ENCODE measurements at regions not wholly inside any gene's neighbourhood (a gene's known extent, or its start where the extent isn't known, plus 50 kb on each side); places are given as distances from the start of the nearest gene placed in this dataset.

DNA sequence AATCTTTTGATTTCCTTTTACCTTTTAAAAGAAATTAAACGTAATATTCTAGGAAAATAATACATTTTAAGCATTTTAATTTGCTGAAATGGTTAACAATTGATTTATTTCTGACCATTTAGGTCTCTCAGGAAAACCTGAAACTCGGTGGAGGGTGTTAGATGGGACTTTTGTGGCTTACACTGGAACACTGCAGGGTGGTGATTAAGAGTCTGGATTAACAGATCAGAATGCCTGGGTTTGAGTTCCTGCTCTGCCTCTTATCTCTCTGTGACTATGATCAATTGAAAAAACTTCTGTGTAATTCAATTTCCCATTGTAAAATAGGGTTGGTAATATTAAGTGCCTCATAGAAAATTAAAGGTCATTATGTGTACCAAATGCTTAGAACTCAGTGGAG lies 168.7 kb downstream of the UBE2E3 start:
- TF ChIP-seq, protein P1, sequence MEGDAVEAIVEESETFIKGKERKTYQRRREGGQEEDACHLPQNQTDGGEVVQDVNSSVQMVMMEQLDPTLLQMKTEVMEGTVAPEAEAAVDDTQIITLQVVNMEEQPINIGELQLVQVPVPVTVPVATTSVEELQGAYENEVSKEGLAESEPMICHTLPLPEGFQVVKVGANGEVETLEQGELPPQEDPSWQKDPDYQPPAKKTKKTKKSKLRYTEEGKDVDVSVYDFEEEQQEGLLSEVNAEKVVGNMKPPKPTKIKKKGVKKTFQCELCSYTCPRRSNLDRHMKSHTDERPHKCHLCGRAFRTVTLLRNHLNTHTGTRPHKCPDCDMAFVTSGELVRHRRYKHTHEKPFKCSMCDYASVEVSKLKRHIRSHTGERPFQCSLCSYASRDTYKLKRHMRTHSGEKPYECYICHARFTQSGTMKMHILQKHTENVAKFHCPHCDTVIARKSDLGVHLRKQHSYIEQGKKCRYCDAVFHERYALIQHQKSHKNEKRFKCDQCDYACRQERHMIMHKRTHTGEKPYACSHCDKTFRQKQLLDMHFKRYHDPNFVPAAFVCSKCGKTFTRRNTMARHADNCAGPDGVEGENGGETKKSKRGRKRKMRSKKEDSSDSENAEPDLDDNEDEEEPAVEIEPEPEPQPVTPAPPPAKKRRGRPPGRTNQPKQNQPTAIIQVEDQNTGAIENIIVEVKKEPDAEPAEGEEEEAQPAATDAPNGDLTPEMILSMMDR (IDR thresholded peaks at IDR 0.05; ENCODE audit: low read depth, low read length), result no peak
- TF ChIP-seq EZH2phosphoT487 (IDR thresholded peaks at IDR 0.05; ENCODE audit: low read depth), result no peak
